NOMO-1 (cell line): ENCODE measurements at regions not wholly inside any gene's neighbourhood (a gene's known extent, or its start where the extent isn't known, plus 50 kb on each side); places are given as distances from the start of the nearest gene placed in this dataset.

ENCODE experiments used
- DNase-seq, 2 experiments: peaks; one replicate each; lab custom pipeline; 2025; ENCODE audit not compliant: unreplicated experiment in 2 of 2; lab: John Stamatoyannopoulos, UW

GRCh38 chr1:29786791-29787732 is 550.7 kb downstream of the PTPRU start:
- DNase-seq = no peak

GRCh38 chr1:29786195-29786594 is 549.9 kb downstream of the PTPRU start:
- DNase-seq = no peak

- no peak for DNase-seq
These were observed 549.2 kb downstream of the PTPRU start for GRCh38 chr1:29785554-29785953.

GRCh38 chr1:29785137-29785527 is 548.8 kb downstream of the PTPRU start:
- DNase-seq = no peak

- no peak for DNase-seq
These were observed 548.2 kb downstream of the PTPRU start for GRCh38 chr1:29784276-29785136.

- DNase-seq = no peak
These were observed 547.4 kb downstream of the PTPRU start for GRCh38 chr1:29783508-29784275.

- no peak for DNase-seq
These were observed 546.7 kb downstream of the PTPRU start for GRCh38 chr1:29782846-29783507.

GRCh38 chr1:29779146-29779545 is 542.8 kb downstream of the PTPRU start:
- no peak for DNase-seq

- no peak for DNase-seq
These were observed 541.2 kb downstream of the PTPRU start for GRCh38 chr1:29777522-29777921.

- DNase-seq = no peak
These were observed 538.0 kb downstream of the PTPRU start for GRCh38 chr1:29774355-29774754.

GRCh38 chr1:29772584-29773100 is 536.3 kb downstream of the PTPRU start:
- no peak for DNase-seq

GRCh38 chr1:29767769-29768425 is 531.6 kb downstream of the PTPRU start:
- no peak for DNase-seq

- DNase-seq = no peak
These were observed 530.9 kb downstream of the PTPRU start for GRCh38 chr1:29767088-29767685.

GRCh38 chr1:29762635-29763034 is 526.3 kb downstream of the PTPRU start:
- DNase-seq = no peak

- no peak for DNase-seq
These were observed 525.0 kb downstream of the PTPRU start for GRCh38 chr1:29761159-29761928.

GRCh38 chr1:29760067-29760564 is 523.8 kb downstream of the PTPRU start:
- no peak for DNase-seq

GRCh38 chr1:29758781-29759499 is 522.6 kb downstream of the PTPRU start:
- no peak for DNase-seq
